SK-N-MC (cell line): ENCODE measurements at regions not wholly inside any gene's neighbourhood (a gene's known extent, or its start where the extent isn't known, plus 50 kb on each side); places are given as distances from the start of the nearest gene placed in this dataset.
A peak's percentile ranks its signal among the peaks of the same experiment; 100 is the strongest.

ENCODE experiments used
- DNase-seq: peaks from one replicate; pipeline ENCODE4 v3.0.0-alpha.2; 2011; ENCODE audit warnings: low read depth, low spot score
- H3K27ac ChIP-seq: fragments of 200-600 bp; sonication (generic); 2 replicates; pipeline ENCODE4 v1.5.1; 2016; ENCODE audit warnings: mixed run types
- H3K36me3 ChIP-seq: fragments of 200-600 bp; sonication (generic); 2 replicates; pipeline ENCODE4 v1.6.1; 2017; ENCODE audit warnings: antibody characterized with exemption, low read length, mixed read lengths; ENCODE audit not compliant: insufficient read depth
- H3K4me3 ChIP-seq: fragments of 200-600 bp; sonication (generic); 2 replicates; pipeline ENCODE4 v1.5.1; 2016
- H3K9ac ChIP-seq: fragments of 200-600 bp; sonication (generic); 2 replicates; pipeline ENCODE4 v1.8.0; 2017; ENCODE audit warnings: mixed run types, mixed read lengths; ENCODE audit not compliant: insufficient read length
- H3K9me3 ChIP-seq: fragments of 200-600 bp; sonication (generic); 2 replicates; pipeline ENCODE4 v1.6.1; 2017; ENCODE audit warnings: low read depth, mild to moderate bottlenecking, antibody characterized with exemption, low read length, moderate library complexity, mixed read lengths
- EZH2 ChIP-seq: fragments of 200-600 bp; sonication (generic); IDR thresholded peaks from one replicate; pipeline ENCODE4 v1.6.1; 2017; ENCODE audit warnings: antibody characterized with exemption
- FOXP2 ChIP-seq: optimal IDR thresholded peaks from 2 replicates; pipeline ENCODE3; 2011; ENCODE audit warnings: mild to moderate bottlenecking, moderate library complexity; ENCODE audit not compliant: insufficient read depth; ENCODE audit errors: extremely low read length, control extremely low read depth
- POLR2AphosphoS5 ChIP-seq: IDR thresholded peaks from 2 replicates; pipeline ENCODE4 v1.6.1; 2012; ENCODE audit warnings: mild to moderate bottlenecking, low read depth, low read length, borderline replicate concordance

DNA sequence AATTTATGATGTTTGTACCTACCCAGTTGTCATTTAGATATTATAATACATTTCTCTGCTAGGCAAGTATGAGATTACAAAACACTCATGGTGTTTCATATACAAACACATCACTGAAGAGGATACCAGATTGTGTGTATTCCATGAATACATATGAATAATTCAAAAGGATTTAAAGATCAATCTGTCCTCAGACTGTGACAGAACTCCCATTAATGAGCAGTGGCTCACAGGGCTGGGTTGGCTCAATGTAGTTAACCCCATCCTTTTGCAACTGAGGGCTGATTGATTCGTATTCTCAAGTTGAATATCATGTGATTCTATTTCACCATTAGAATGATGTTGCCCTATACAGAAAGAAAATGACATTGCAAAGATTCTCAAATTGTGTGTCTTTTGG is 79.6 kb upstream of the SPANXN2 start:
- TF ChIP-seq POLR2AphosphoS5 (no peak), FOXP2 (no peak), EZH2 (no peak)
- H3K27ac ChIP-seq, result no peak overlapping the region
- H3K9ac ChIP-seq, result no peak overlapping the region
- no peak for DNase-seq
- H3K9me3 ChIP-seq, result no peaks in the 10 kb centered on the region
- no peak overlapping the region for H3K4me3 ChIP-seq
- H3K36me3 ChIP-seq, result no peaks in the 10 kb centered on the region

GRCh38 chrX:143788265-143788664 is 67.7 kb upstream of the SPANXN2 start:
- Histone ChIP-seq H3K9me3 (no peaks in the 10 kb centered on the region), H3K36me3 (no peaks in the 10 kb centered on the region), H3K9ac (no peak overlapping the region), H3K4me3 (no peak overlapping the region), H3K27ac (no peak overlapping the region)
- no peak for TF ChIP-seq FOXP2
- no peak for TF ChIP-seq EZH2
- TF ChIP-seq POLR2AphosphoS5, result no peak
- DNase-seq, result peak; percentile 30

GRCh38 chrX:143787341-143787740 is 66.8 kb upstream of the SPANXN2 start:
- Histone ChIP-seq H3K36me3 (no peaks in the 10 kb centered on the region), H3K9ac (no peak overlapping the region), H3K27ac (no peak overlapping the region), H3K4me3 (no peak overlapping the region), H3K9me3 (no peaks in the 10 kb centered on the region)
- DNase-seq, result no peak
- TF ChIP-seq POLR2AphosphoS5, result no peak
- no peak for TF ChIP-seq EZH2
- TF ChIP-seq FOXP2, result no peak

DNA sequence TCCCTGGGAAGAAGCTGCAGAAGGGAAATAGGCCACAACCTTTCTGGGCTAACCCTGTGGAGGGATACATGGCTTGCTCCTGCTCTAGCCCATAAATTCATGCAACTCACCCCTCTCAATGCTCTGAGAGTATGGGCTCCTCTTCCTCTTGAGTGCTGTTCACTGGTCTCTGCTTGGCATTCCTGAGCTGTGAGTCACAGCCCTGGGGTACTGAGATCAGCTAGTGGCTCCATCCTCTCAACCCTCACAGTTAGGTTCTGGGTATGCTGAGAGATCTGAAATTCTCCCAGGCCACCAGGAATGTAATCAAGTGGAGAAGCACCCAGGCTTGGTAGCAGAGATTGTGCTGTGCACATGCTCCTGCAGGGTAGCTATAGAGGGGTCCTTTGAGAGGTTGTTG is 60.6 kb upstream of the SPANXN2 start:
- Histone ChIP-seq H3K27ac (no peak overlapping the region), H3K9ac (no peak overlapping the region), H3K9me3 (no peaks in the 10 kb centered on the region), H3K36me3 (no peaks in the 10 kb centered on the region), H3K4me3 (no peak overlapping the region)
- TF ChIP-seq FOXP2 (no peak), POLR2AphosphoS5 (no peak), EZH2 (no peak)
- DNase-seq, result no peak
